ENCODE measurements at regions not wholly inside any gene's neighbourhood (a gene's known extent, or its start where the extent isn't known, plus 50 kb on each side); places are given as distances from the start of the nearest gene placed in this dataset.

GRCh38 chr12:59147791-59148190 is 227.5 kb upstream of the LRIG3 start:
- TF ChIP-seq EZH2 (IDR thresholded peaks at IDR 0.05; ENCODE audit: borderline replicate concordance, insufficient read depth, low read depth, low read length, poor library complexity, severe bottlenecking) (no peak), CTCF (IDR thresholded peaks at IDR 0.05) (no peak)

Measured in B cell (primary cell).